Right lobe of liver (tissue), 4 donors: ENCODE measurements at regions not wholly inside any gene's neighbourhood (a gene's known extent, or its start where the extent isn't known, plus 50 kb on each side); places are given as distances from the start of the nearest gene placed in this dataset.

Experiments used
- POLR2A ChIP-seq: fragments of 450-650 bp; IDR thresholded peaks from one replicate; pipeline ENCODE4 v1.6.1; 2017; ENCODE audit warnings: antibody characterized with exemption, mild to moderate bottlenecking
- TF ChIP-seq, protein P1 (sequence below), 4 donors: fragments of 200-600 bp in 3 of 4; fragments of 450-650 bp in 1 of 4; IDR thresholded peaks; one replicate each; pipeline versions ENCODE4 v1.5.1 to v1.8.0; 2016 to 2022; ENCODE audit warnings: antibody characterized with exemption in 4 of 4, mild to moderate bottlenecking in 2 of 4
- donor health status: DM: no; HTN: no; CAD: no.
- donor health status: DM: no; HTN: no; CAD: no.
- donor health status: DM: no; HTN: yes; CAD: no.

GRCh38 chr6:113694278-113695077 lies 162.7 kb upstream of the MARCKS start:
- TF ChIP-seq, protein P1, sequence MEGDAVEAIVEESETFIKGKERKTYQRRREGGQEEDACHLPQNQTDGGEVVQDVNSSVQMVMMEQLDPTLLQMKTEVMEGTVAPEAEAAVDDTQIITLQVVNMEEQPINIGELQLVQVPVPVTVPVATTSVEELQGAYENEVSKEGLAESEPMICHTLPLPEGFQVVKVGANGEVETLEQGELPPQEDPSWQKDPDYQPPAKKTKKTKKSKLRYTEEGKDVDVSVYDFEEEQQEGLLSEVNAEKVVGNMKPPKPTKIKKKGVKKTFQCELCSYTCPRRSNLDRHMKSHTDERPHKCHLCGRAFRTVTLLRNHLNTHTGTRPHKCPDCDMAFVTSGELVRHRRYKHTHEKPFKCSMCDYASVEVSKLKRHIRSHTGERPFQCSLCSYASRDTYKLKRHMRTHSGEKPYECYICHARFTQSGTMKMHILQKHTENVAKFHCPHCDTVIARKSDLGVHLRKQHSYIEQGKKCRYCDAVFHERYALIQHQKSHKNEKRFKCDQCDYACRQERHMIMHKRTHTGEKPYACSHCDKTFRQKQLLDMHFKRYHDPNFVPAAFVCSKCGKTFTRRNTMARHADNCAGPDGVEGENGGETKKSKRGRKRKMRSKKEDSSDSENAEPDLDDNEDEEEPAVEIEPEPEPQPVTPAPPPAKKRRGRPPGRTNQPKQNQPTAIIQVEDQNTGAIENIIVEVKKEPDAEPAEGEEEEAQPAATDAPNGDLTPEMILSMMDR (IDR thresholded peaks at IDR 0.05): no peak
- no peak for TF ChIP-seq POLR2A
